Colon (tissue), 2 donors: ENCODE measurements at regions not wholly inside any gene's neighbourhood (a gene's known extent, or its start where the extent isn't known, plus 50 kb on each side); places are given as distances from the start of the nearest gene placed in this dataset.

Experiments
- FAIRE-seq: peaks from 2 replicates; lab custom pipeline; 2012; peaks lifted over from hg19 to GRCh38; lab: Jason Lieb, UNC
- donor health status: control.
- donor health status: control.

- FAIRE-seq: no peak
Measured at GRCh38 chr3:101084404-101084803, 91.2 kb upstream of the ABI3BP start.

DNA sequence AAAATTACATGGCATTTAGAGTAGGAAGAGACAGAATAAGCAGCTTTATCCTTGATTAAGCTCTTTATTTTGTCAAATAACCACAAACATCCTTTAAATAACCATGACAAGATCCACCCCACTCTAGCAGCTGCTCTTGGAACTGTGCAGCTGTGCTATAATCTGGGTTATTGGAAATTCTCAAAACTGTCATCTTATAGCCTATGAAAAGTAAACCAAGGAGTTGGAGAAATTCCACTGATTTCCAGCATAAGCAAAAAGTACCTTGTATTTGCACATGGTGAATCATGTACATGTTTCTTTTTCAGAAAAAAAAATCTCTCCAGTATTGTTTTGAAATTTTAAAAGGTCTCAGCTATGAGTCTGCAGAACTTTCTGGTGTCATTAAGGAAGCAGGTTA is 88.8 kb upstream of the ABI3BP start:
- no peak for FAIRE-seq

DNA sequence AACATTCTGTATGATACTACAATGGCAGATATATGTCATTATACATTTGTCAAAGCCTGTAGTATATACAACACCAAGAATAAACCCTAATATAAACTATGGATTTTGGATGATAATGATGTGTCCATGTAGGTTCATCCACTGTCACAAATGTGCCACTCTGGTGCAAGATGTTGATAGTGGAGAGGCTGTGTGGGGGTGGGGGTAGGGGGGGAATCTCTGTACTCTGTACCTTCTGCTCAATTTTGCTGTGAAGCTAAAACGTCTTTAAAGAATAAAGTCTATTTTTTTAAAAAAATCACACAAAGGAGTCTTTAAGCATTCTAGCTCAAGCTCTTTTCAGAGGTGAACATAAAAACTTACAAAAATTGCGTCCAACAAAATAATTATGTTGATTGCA is 88.2 kb upstream of the ABI3BP start:
- FAIRE-seq: no peak

GRCh38 chr3:101077361-101078011 is 84.3 kb upstream of the ABI3BP start:
- no peak for FAIRE-seq

DNA sequence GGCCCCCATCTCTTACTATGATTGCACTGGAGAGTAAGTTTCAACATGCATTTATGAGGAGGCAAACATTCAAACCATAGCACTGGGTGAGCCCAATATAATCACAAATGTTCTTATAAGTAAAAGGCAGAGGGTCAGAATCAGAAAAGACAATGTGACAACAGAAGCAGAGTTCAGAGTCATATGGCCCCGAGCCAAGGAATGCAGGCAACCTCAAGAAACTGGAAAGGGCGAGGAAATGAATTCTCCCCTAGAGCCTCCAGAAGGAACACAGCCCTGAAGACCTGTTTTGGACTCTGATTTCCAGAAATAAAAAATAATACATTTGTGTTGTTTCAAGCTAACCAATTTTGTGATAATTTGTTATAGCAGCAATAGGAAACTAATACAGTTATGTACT is 81.3 kb upstream of the ABI3BP start:
- no peak for FAIRE-seq

DNA sequence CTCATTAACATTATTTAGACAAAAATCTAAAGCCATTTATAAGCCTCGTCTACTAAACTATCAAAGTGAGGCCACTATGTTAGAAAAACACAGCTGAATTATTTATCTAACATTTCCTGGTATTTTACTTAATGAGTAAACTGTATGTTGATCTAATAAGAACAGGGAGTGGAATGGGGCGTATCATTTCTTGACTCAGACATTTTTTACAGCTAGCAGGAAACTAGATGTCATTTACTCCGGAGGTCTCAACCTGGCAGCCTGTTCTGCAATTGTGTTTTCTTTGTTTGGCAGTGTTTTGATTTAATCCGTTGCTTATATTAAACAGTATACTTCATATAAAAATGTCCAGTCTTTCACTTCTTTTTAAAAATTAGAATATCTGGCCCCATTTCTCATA is 79.1 kb upstream of the ABI3BP start:
- no peak for FAIRE-seq

- FAIRE-seq: no peak
Measured at GRCh38 chr3:101070799-101071121, 77.5 kb upstream of the ABI3BP start.

GRCh38 chr3:101069901-101070798 is 76.9 kb upstream of the ABI3BP start:
- no peak for FAIRE-seq

DNA sequence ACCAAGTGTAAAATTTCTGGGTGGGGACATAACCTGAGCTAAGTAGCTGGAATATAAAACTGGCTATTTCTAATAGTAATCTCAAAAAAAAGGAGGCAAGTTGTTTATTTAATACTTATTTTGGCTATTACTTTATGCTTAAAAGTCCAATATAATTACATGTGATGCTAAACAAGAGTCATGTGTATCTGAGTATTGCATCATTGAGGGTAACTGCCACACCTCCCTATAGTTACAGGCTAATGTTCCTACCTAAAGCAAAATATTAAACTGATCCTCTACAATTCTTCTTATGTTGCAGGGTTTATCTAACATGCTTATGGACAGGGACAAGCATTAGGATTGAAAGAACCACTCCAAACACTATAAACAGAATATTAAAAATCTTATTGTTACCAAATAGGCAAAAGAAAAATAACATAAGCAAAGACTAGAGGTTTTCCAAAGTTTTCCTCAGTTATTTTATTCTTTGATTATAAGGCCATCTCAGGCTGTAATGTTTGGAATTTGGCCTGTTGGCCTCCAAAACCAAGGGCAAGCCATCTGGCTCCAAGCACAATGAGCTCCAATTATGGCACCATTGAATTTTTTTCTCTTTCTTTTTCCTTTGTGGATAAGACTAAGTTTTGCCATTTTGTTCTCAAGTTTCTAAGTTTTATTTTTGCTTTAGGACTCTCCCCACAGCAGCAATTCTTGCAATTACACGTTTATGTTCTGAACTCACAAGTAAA is 75.8 kb upstream of the ABI3BP start:
- FAIRE-seq: no peak

GRCh38 chr3:101066711-101067129 is 73.5 kb upstream of the ABI3BP start:
- FAIRE-seq: no peak

- no peak for FAIRE-seq
Measured at GRCh38 chr3:101065962-101066361, 72.7 kb upstream of the ABI3BP start.

GRCh38 chr3:101063401-101063800 is 70.2 kb upstream of the ABI3BP start:
- no peak for FAIRE-seq

DNA sequence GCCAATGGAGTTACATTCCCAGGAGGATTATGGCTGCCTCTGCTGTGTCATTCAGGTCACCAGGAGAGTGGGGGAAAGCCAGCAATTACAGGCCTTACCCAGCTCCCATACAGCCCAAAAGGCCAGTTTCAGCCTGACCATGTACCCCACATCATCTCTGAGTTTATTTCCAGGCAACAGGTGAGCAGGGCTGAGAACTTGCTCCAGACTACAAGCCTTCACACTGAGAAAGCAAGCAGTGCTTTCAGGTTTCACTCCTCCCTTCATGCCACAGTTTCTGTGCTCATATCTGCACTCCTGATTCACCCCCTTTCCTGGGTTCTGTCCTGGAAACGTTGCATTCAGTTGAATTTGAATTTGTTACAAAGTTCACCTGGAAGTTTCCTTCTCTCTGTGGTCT is 68.1 kb upstream of the ABI3BP start:
- no peak for FAIRE-seq

GRCh38 chr3:101050866-101051265 is 57.6 kb upstream of the ABI3BP start:
- no peak for FAIRE-seq

DNA sequence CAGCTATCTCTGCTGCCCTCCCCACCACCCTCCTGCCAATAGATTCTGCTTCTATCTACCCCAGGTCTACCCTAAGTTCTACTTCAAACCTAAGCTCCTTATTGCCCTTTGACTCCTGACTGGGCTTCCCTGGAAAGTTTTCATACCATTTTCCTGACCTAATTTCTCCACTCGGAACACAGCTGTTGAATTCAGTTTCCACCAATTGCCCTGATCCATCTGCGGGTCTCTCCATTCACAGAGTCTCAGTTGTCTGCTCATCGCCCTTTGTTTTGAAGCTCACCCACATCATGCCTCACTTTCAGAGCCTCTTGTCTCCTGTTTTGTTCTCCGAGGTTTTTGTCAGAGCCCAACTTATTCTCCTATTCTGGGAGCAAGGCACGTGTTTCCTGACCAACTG is 56.8 kb upstream of the ABI3BP start:
- no peak for FAIRE-seq

DNA sequence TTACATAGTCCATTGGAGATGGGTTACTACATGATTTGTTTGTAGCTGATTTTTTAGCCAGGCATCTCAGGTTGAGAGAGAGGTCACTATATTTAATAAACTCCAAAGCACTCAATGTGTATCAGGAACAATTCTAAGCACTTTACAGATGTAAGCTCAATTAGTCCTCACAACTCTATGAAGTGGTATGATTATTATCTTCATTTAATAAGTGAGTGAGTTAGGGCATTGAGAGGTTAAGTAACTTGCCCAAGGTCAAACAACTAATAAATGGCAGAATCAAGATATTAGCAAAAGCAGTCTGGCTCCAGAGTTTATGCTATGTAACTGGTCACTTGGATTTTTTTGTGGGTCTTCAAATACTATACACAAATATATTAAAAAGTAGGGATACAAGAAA is 56.3 kb upstream of the ABI3BP start:
- no peak for FAIRE-seq

- no peak for FAIRE-seq
Measured at GRCh38 chr3:101043687-101044078, 50.5 kb upstream of the ABI3BP start.

DNA sequence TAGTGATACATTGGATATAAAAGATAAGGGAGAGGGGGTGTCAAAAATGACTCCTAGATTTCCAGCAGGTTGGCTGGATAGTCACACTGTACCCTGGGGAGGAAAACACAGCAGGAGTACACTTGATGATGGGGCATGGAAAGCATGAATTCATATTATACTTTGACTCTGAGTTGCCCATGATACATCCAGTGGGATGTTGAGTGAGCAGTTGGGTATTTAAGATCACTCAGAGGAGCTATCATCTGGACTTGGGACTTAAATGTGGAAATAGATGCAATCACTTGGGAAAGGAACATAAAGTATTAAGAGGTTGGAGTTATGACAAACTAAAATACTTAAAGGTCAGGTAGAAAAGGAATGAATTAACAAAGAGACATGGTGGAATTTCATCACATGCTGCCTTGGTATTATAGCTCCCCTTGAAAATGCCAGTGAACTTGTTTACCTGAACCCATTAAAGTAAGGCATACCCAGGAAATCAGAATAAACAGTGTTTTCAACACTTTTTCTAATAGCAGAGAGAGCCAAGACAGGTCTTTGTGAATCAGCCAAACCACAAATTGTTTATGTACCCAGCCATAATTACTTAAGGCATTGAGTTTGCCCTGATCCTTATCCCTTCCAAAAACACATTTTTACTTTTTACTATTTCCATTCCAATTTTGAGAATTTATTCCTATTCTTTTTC is 49.9 kb upstream of the ABI3BP start:
- no peak for FAIRE-seq
